ENCODE measurements at regions not wholly inside any gene's neighbourhood (a gene's known extent, or its start where the extent isn't known, plus 50 kb on each side); places are given as distances from the start of the nearest gene placed in this dataset.

- Histone ChIP-seq H3K4ac (ENCODE audit: low read depth, low read length) (no peak overlapping the region), H3K9me3 (ENCODE audit: control insufficient read depth, insufficient read depth, low read length) (no peaks in the 10 kb centered on the region), H2BK5ac (ENCODE audit: low read depth, low read length, poor library complexity, severe bottlenecking) (no peak overlapping the region), H2AK9ac (replicated peaks; ENCODE audit: low read depth, low read length, poor library complexity) (no peak overlapping the region), H4K5ac (ENCODE audit: low read depth, low read length) (no peak overlapping the region), H2AK5ac (ENCODE audit: low read depth, low read length) (no peak overlapping the region), H3K27ac (ENCODE audit: insufficient read depth, low read length) (no peak overlapping the region), H3K4me3 (ENCODE audit: insufficient read depth, low read depth, low read length) (no peak overlapping the region), H3K9me1 (ENCODE audit: insufficient read depth, low read length) (no peaks in the 10 kb centered on the region), H3K27me3 (ENCODE audit: control insufficient read depth, insufficient read depth, low read length) (no peaks in the 10 kb centered on the region), H3K4me1 (ENCODE audit: control insufficient read depth, insufficient read depth, low read length) (no peaks in the 10 kb centered on the region), H3K23ac (ENCODE audit: low read depth, low read length) (no peak overlapping the region), H3K9ac (ENCODE audit: low read depth, low read length) (no peak overlapping the region), H4K8ac (ENCODE audit: low read depth in 2 of 2, low read length in 2 of 2) (no peak overlapping the region), H2BK120ac (ENCODE audit: low read depth, low read length) (no peak overlapping the region), H3K18ac (ENCODE audit: low read depth, low read length) (no peak overlapping the region), H4K20me1 (ENCODE audit: insufficient read depth, low read length) (no peaks in the 10 kb centered on the region), H2BK20ac (ENCODE audit: low read depth, low read length) (no peak overlapping the region), H3K79me1 (ENCODE audit: low read depth in 1 of 2, low read length in 2 of 2) (no peaks in the 10 kb centered on the region), H2AFZ (replicated peaks; ENCODE audit: low read length, poor library complexity) (no peak overlapping the region), H2BK15ac (ENCODE audit: low read depth, low read length) (no peak overlapping the region), H3K56ac (ENCODE audit: extremely low read depth, insufficient read depth, low read length) (no peak overlapping the region), H4K91ac (ENCODE audit: insufficient read depth, low read depth, low read length) (no peak overlapping the region), H3K14ac (replicated peaks; ENCODE audit: low read depth, low read length) (no peak overlapping the region; the same call in 1 of the 2 replicates), H3K4me2 (ENCODE audit: low read depth, low read length) (no peak overlapping the region), H3K36me3 (ENCODE audit: control insufficient read depth, insufficient read depth, low read length) (no peaks in the 10 kb centered on the region)
- BruUV-seq (replicated peaks): no TSS peak
- dilution Hi-C loops (cut with HindIII; ENCODE audit: low sequenced_read_pairs, unreplicated experiment) (no loop called here), intact Hi-C loops (cut with micrococcal nuclease) (no loop called here), in situ Hi-C loops (cut with MboI; ENCODE audit: low sequenced_read_pairs) (no loop called here)
- ChIA-PET POLR2A (ENCODE audit: unreplicated experiment) (no interaction called here), CTCF (no interaction called here)
- no peak for DNase-seq
- TF ChIP-seq USF2 (IDR thresholded peaks at IDR 0.05; ENCODE audit: low read depth, low read length) (no peak), ELK1 (IDR thresholded peaks at IDR 0.05; ENCODE audit: borderline replicate concordance, low read depth, low read length) (no peak), MAFK (IDR thresholded peaks at IDR 0.05; ENCODE audit: low read depth, low read length) (no peak), MXI1 (IDR thresholded peaks at IDR 0.05; ENCODE audit: borderline replicate concordance, low read depth, low read length) (no peak), RCOR1 (IDR thresholded peaks at IDR 0.05; ENCODE audit: insufficient replicate concordance, low read length) (no peak), MAZ (IDR thresholded peaks at IDR 0.05; ENCODE audit: borderline replicate concordance, low read depth, low read length) (no peak)
- 73% methylated on average over 8 of the region's 16 CpGs; no CpG with 5 or more reads in 1 of the 2 experiments for WGBS, 2 experiments (ENCODE audit: extremely low coverage in 2 of 2, insufficient read length in 1 of 2)
- no peak for ATAC-seq (ENCODE audit: low read depth)
Measured at GRCh38 chr4:184313702-184314659, 96.3 kb upstream of the ENPP6 start.

Measured in IMR-90 (cell line).